Keratinocyte (primary cell): ENCODE measurements at regions not wholly inside any gene's neighbourhood (a gene's known extent, or its start where the extent isn't known, plus 50 kb on each side); places are given as distances from the start of the nearest gene placed in this dataset.
A peak's percentile ranks its signal among the peaks of the same experiment; 100 is the strongest.

ENCODE experiments used
- DNase-seq: peaks from one replicate; pipeline ENCODE4 v3.0.0-alpha.2; 2011; ENCODE audit warnings: low read depth, missing footprints, low spot score
- FAIRE-seq: peaks from 2 replicates; lab custom pipeline; 2011; peaks lifted over from hg19 to GRCh38; lab: Jason Lieb, UNC
- H2AFZ ChIP-seq: 2 replicates; pipeline ENCODE4 v1.6.0; 2012; ENCODE audit warnings: low read length, control low read depth, inconsistent platforms; ENCODE audit not compliant: control insufficient read depth
- H3K27ac ChIP-seq: 2 replicates; pipeline ENCODE4 v1.5.1; 2011; ENCODE audit warnings: low read length; ENCODE audit not compliant: control insufficient read depth, insufficient read depth
- H3K27me3 ChIP-seq: 3 replicates; pipeline ENCODE4 v1.6.0; 2011; ENCODE audit warnings: low read length; ENCODE audit not compliant: control insufficient read depth, insufficient read depth; ENCODE audit errors: extremely low read depth
- H3K36me3 ChIP-seq, 2 experiments: 2 replicates in 1 of 2; 3 replicates in 1 of 2; pipeline ENCODE4 v1.5.1; 2011; ENCODE audit warnings: low read length in 2 of 2, mild to moderate bottlenecking in 1 of 2; ENCODE audit not compliant: control insufficient read depth in 2 of 2, insufficient read depth in 2 of 2; ENCODE audit errors: extremely low read depth in 1 of 2
- H3K4me1 ChIP-seq: 3 replicates; pipeline ENCODE4 v1.5.1; 2011; ENCODE audit warnings: low read length; ENCODE audit not compliant: control insufficient read depth, insufficient read depth; ENCODE audit errors: extremely low read depth
- H3K4me2 ChIP-seq: 3 replicates; pipeline ENCODE4 v1.6.0; 2011; ENCODE audit warnings: low read depth, low read length; ENCODE audit not compliant: control insufficient read depth, insufficient read depth; ENCODE audit errors: extremely low read depth
- H3K4me3 ChIP-seq, 3 experiments: fragments of 200-600 bp in 1 of 3; sonication (generic) in 1 of 3; 2 replicates in 2 of 3; 3 replicates in 1 of 3; pipeline ENCODE4 v1.5.1; 2011 to 2016; ENCODE audit warnings: low read length in 3 of 3, mild to moderate bottlenecking in 3 of 3, control low read depth in 2 of 3, inconsistent platforms in 1 of 3, low read depth in 1 of 3, mixed read lengths in 1 of 3, mixed run types in 1 of 3, moderate library complexity in 1 of 3; ENCODE audit not compliant: control insufficient read depth in 2 of 3, insufficient read depth in 2 of 3; ENCODE audit errors: extremely low read depth in 1 of 3
- H3K79me2 ChIP-seq: 2 replicates; pipeline ENCODE4 v1.6.0; 2012; ENCODE audit warnings: low read length; ENCODE audit not compliant: control insufficient read depth, insufficient read depth
- H3K9ac ChIP-seq: 3 replicates; pipeline ENCODE4 v1.6.0; 2011; ENCODE audit warnings: low read length; ENCODE audit not compliant: control insufficient read depth, insufficient read depth; ENCODE audit errors: extremely low read depth
- H3K9me1 ChIP-seq: 3 replicates; pipeline ENCODE4 v1.6.0; 2011; ENCODE audit warnings: low read length; ENCODE audit not compliant: control insufficient read depth, insufficient read depth; ENCODE audit errors: extremely low read depth
- H3K9me3 ChIP-seq: 2 replicates; pipeline ENCODE4 v1.5.1; 2012; ENCODE audit warnings: low read depth, low read length; ENCODE audit not compliant: control insufficient read depth
- H4K20me1 ChIP-seq: 3 replicates; pipeline ENCODE4 v1.6.0; 2011; ENCODE audit warnings: low read length; ENCODE audit not compliant: control insufficient read depth, insufficient read depth; ENCODE audit errors: extremely low read depth
- EZH2 ChIP-seq: IDR thresholded peaks from one replicate; pipeline ENCODE4 v1.6.1; 2012; ENCODE audit warnings: inconsistent platforms, mild to moderate bottlenecking, low read length, moderate library complexity
- dilution Hi-C: fragments of 300-500 bp; cut with MboI; formaldehyde crosslinking; loops from one replicate; pipeline ENCODE4 v1.7.0; 2020; ENCODE audit warnings: low sequenced_read_pairs; ENCODE audit not compliant: extremely low pct_ligation_motif_present
- TF ChIP-seq, protein P1 (sequence below), 3 experiments: IDR thresholded peaks in 1 of 3; conservative IDR thresholded peaks in 1 of 3; optimal IDR thresholded peaks in 1 of 3; 2 replicates in 2 of 3; 3 replicates in 1 of 3; pipeline versions ENCODE3 to v1.5.1; 2011; ENCODE audit warnings: low read length in 3 of 3, mild to moderate bottlenecking in 3 of 3, moderate library complexity in 2 of 3, control low read depth in 1 of 3, inconsistent platforms in 1 of 3; ENCODE audit not compliant: insufficient read depth in 2 of 3; ENCODE audit errors: extremely low read depth in 1 of 3

- H4K20me1 ChIP-seq = no peaks in the 10 kb centered on the region
- no peaks in the 10 kb centered on the region for H3K27me3 ChIP-seq
- dilution Hi-C loops = no loop called here
- no peaks in the 10 kb centered on the region for H3K4me1 ChIP-seq
- peaks cover 13% of the 10 kb centered on the region for H3K9me3 ChIP-seq
- no peak for FAIRE-seq
- TF ChIP-seq EZH2 = no peak
- TF ChIP-seq, protein P1, sequence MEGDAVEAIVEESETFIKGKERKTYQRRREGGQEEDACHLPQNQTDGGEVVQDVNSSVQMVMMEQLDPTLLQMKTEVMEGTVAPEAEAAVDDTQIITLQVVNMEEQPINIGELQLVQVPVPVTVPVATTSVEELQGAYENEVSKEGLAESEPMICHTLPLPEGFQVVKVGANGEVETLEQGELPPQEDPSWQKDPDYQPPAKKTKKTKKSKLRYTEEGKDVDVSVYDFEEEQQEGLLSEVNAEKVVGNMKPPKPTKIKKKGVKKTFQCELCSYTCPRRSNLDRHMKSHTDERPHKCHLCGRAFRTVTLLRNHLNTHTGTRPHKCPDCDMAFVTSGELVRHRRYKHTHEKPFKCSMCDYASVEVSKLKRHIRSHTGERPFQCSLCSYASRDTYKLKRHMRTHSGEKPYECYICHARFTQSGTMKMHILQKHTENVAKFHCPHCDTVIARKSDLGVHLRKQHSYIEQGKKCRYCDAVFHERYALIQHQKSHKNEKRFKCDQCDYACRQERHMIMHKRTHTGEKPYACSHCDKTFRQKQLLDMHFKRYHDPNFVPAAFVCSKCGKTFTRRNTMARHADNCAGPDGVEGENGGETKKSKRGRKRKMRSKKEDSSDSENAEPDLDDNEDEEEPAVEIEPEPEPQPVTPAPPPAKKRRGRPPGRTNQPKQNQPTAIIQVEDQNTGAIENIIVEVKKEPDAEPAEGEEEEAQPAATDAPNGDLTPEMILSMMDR (optimal IDR thresholded peaks at IDR 0.05 in 1 of 3, IDR thresholded peaks at IDR 0.05 in 1 of 3, conservative IDR thresholded peaks at IDR 0.05 in 1 of 3; ENCODE audit: extremely low read depth in 1 of 3, insufficient read depth in 2 of 3, low read length in 3 of 3) = no peak
- no peak overlapping the region for H3K9ac ChIP-seq
- no peak overlapping the region for H3K4me2 ChIP-seq
- no peaks in the 10 kb centered on the region for H3K9me1 ChIP-seq
- no peaks in the 10 kb centered on the region for H3K36me3 ChIP-seq
- H3K79me2 ChIP-seq = no peaks in the 10 kb centered on the region
- DNase-seq = no peak
- H3K4me3 ChIP-seq = no peak overlapping the region
- no peak overlapping the region for H3K27ac ChIP-seq
- H2AFZ ChIP-seq = no peak overlapping the region
Measured at GRCh38 chr16:87189426-87189825, 127.8 kb downstream of the C16orf95 start.

DNA sequence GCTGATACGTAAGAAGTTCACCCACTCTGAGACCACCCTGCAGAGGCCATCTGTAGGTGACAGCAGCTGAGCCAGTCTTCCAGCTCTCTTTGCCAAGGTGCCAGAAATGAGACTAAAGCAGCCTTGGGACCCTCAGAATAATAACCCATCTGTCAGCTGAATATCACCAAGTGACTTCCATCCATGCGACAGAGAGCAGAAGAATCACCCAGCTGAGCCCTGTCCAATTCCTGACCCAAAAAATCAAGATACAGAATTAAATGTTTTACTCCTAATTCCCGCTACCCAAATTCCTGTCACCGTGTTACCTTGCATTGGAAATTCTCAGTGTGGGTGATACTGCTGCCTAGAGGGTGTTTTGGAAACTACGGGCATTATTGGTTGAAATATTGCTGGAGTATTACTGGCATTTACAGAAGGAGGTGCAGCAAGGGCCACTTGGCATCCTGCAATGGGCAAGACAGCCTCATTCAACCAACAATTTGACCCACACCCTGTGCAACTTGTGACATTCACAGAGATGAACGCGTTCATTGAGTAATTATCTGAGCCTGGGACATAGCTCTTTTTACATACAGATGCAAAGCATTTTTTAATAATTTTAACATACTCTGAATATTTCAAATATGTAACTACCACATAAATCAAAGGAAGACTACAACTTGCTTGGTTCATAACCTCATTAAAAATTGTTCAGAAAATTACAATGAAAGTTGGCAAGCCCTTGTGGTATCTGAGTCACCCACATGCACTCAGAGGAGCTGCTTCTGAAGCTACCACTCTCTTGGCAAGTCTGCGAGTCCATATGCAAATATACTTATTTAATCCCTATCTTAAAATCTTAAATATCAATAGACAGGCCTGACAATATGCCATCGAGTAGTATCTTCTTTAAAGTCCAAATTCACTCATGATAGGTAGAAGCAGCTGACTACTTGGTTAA lies 126.6 kb downstream of the C16orf95 start:
- Histone ChIP-seq H3K27me3 (no peaks in the 10 kb centered on the region), H3K4me3 (no peak overlapping the region), H3K9me1 (no peaks in the 10 kb centered on the region), H3K4me2 (no peak overlapping the region), H3K9me3 (peaks cover 13% of the 10 kb centered on the region), H3K36me3 (no peaks in the 10 kb centered on the region), H2AFZ (no peak overlapping the region), H3K4me1 (no peaks in the 10 kb centered on the region), H3K79me2 (no peaks in the 10 kb centered on the region), H3K27ac (no peak overlapping the region), H3K9ac (no peak overlapping the region), H4K20me1 (no peaks in the 10 kb centered on the region)
- dilution Hi-C loops = no loop called here
- FAIRE-seq (no peak), DNase-seq (no peak)
- TF ChIP-seq EZH2 = no peak
- TF ChIP-seq, protein P1 (optimal IDR thresholded peaks at IDR 0.05 in 1 of 3, IDR thresholded peaks at IDR 0.05 in 1 of 3, conservative IDR thresholded peaks at IDR 0.05 in 1 of 3; ENCODE audit: extremely low read depth in 1 of 3, insufficient read depth in 2 of 3, low read length in 3 of 3) = peak in 2 of 3 experiments; percentile 10 to 15
